Endothelial cell (in vitro differentiated cells): ENCODE measurements at regions not wholly inside any gene's neighbourhood (a gene's known extent, or its start where the extent isn't known, plus 50 kb on each side); places are given as distances from the start of the nearest gene placed in this dataset.

Experiments
- DNase-seq: peaks from one replicate; pipeline ENCODE4 v3.0.0; 2021; ENCODE audit warnings: low spot score
- H3K27ac Mint-ChIP-seq: one replicate; pipeline ENCODE4 v1.8.0; 2021; ENCODE audit warnings: mixed read lengths, inconsistent platforms; ENCODE audit not compliant: unreplicated experiment
- H3K27me3 Mint-ChIP-seq: one replicate; pipeline ENCODE4 v1.8.0; 2021; ENCODE audit warnings: mild to moderate bottlenecking, moderate library complexity, mixed read lengths, inconsistent platforms; ENCODE audit not compliant: unreplicated experiment
- H3K36me3 Mint-ChIP-seq: one replicate; pipeline ENCODE4 v1.8.0; 2021; ENCODE audit warnings: mild to moderate bottlenecking, low read depth, mixed read lengths, inconsistent platforms; ENCODE audit not compliant: unreplicated experiment
- H3K4me1 Mint-ChIP-seq: one replicate; pipeline ENCODE4 v1.8.0; 2021; ENCODE audit warnings: mild to moderate bottlenecking, mixed read lengths, inconsistent platforms; ENCODE audit not compliant: unreplicated experiment
- H3K4me3 Mint-ChIP-seq: one replicate; pipeline ENCODE4 v1.8.0; 2021; ENCODE audit warnings: mild to moderate bottlenecking, mixed read lengths, inconsistent platforms; ENCODE audit not compliant: unreplicated experiment
- H3K9me3 Mint-ChIP-seq: one replicate; pipeline ENCODE4 v1.8.0; 2021; ENCODE audit warnings: mixed read lengths, inconsistent platforms; ENCODE audit not compliant: unreplicated experiment
- CTCF ChIP-seq: fragments of 200-600 bp; sonication (generic); IDR thresholded peaks from one replicate; pipeline ENCODE4 v1.5.0; 2021; ENCODE audit warnings: antibody characterized with exemption; ENCODE audit not compliant: unreplicated experiment

GRCh38 chr22:48270731-48271130, 1508.3 kb downstream of the TBC1D22A start:
- Mint-ChIP-seq H3K4me3 (no peak overlapping the region), H3K27ac (no peak overlapping the region), H3K9me3 (no peaks in the 10 kb centered on the region), H3K27me3 (no peaks in the 10 kb centered on the region), H3K36me3 (no peaks in the 10 kb centered on the region), H3K4me1 (no peaks in the 10 kb centered on the region)
- no peak for DNase-seq
- no peak for TF ChIP-seq CTCF

- Mint-ChIP-seq H3K27me3 (no peaks in the 10 kb centered on the region), H3K4me3 (no peak overlapping the region), H3K4me1 (no peaks in the 10 kb centered on the region), H3K27ac (peak overlapping the region; percentile 2), H3K9me3 (no peaks in the 10 kb centered on the region), H3K36me3 (no peaks in the 10 kb centered on the region)
- no peak for TF ChIP-seq CTCF
- DNase-seq: no peak
Measured at GRCh38 chr22:48268771-48269552, 1506.5 kb downstream of the TBC1D22A start.

GRCh38 chr22:48268293-48268692, 1505.8 kb downstream of the TBC1D22A start:
- no peaks in the 10 kb centered on the region for H3K36me3 Mint-ChIP-seq
- no peaks in the 10 kb centered on the region for H3K27me3 Mint-ChIP-seq
- no peaks in the 10 kb centered on the region for H3K4me1 Mint-ChIP-seq
- H3K27ac Mint-ChIP-seq: no peak overlapping the region
- no peak overlapping the region for H3K4me3 Mint-ChIP-seq
- H3K9me3 Mint-ChIP-seq: no peaks in the 10 kb centered on the region
- TF ChIP-seq CTCF: no peak
- no peak for DNase-seq

- TF ChIP-seq CTCF: no peak
- H3K27me3 Mint-ChIP-seq: no peaks in the 10 kb centered on the region
- H3K9me3 Mint-ChIP-seq: no peaks in the 10 kb centered on the region
- no peak overlapping the region for H3K4me3 Mint-ChIP-seq
- no peaks in the 10 kb centered on the region for H3K36me3 Mint-ChIP-seq
- no peak for DNase-seq
- no peaks in the 10 kb centered on the region for H3K4me1 Mint-ChIP-seq
- H3K27ac Mint-ChIP-seq: no peak overlapping the region
Measured at GRCh38 chr22:48267681-48268080, 1505.2 kb downstream of the TBC1D22A start.

GRCh38 chr22:48265000-48265625, 1502.7 kb downstream of the TBC1D22A start:
- no peaks in the 10 kb centered on the region for H3K27me3 Mint-ChIP-seq

More at GRCh38 chr22:48265000-48265625, 1502.7 kb downstream of the TBC1D22A start:
- H3K36me3 Mint-ChIP-seq: no peaks in the 10 kb centered on the region
- no peaks in the 10 kb centered on the region for H3K9me3 Mint-ChIP-seq
- H3K4me1 Mint-ChIP-seq: no peaks in the 10 kb centered on the region
- no peak overlapping the region for H3K27ac Mint-ChIP-seq
- no peak for TF ChIP-seq CTCF
- no peak overlapping the region for H3K4me3 Mint-ChIP-seq
- no peak for DNase-seq
